K562 (cell line): ENCODE measurements at regions not wholly inside any gene's neighbourhood (a gene's known extent, or its start where the extent isn't known, plus 50 kb on each side); places are given as distances from the start of the nearest gene placed in this dataset.

ENCODE experiments used
- ATF6 ChIP-seq: sonication (generic); formaldehyde crosslinking; IDR thresholded peaks from 2 replicates; pipeline ENCODE4 v1.4.0; 2020; ENCODE audit warnings: mild to moderate bottlenecking, missing genetic modification reagents
- CHD2 ChIP-seq: IDR thresholded peaks from 2 replicates; pipeline ENCODE4 v1.6.1; 2011; ENCODE audit warnings: low read depth, low read length
- MGA ChIP-seq: fragments of 450-650 bp; IDR thresholded peaks from 2 replicates; pipeline ENCODE4 v1.6.1; 2016; ENCODE audit warnings: mild to moderate bottlenecking, moderate library complexity
- MYC ChIP-seq, 2 experiments: fragments of 250-450 bp in 1 of 2; sonication (Bioruptor Pico) in 1 of 2; IDR thresholded peaks; 2 replicates each; pipeline versions ENCODE4 v1.5.1 to v1.6.1; 2012 to 2021; ENCODE audit warnings: low read depth in 2 of 2, borderline replicate concordance in 1 of 2, improper control_type of control experiment in 1 of 2, low read length in 1 of 2, mild to moderate bottlenecking in 1 of 2, moderate library complexity in 1 of 2
- ZNF316 ChIP-seq: fragments of 450-650 bp; IDR thresholded peaks from 2 replicates; pipeline ENCODE4 v1.6.1; 2016
- ZNF57 ChIP-seq: fragments of 450-650 bp; formaldehyde crosslinking; IDR thresholded peaks from 2 replicates; pipeline ENCODE4 v1.4.0; 2020; ENCODE audit warnings: mild to moderate bottlenecking, moderate library complexity

- TF ChIP-seq MGA = no peak
- no peak for TF ChIP-seq ZNF316
- no peak for TF ChIP-seq ZNF57 (CRISPR knock-in tag)
- no peak for TF ChIP-seq MYC (IDR thresholded peaks at IDR 0.05; ENCODE audit: low read depth, low read length)
- no peak for TF ChIP-seq MYC (CRISPR knock-in tag; IDR thresholded peaks at IDR 0.05; ENCODE audit: borderline replicate concordance, low read depth)
- TF ChIP-seq ATF6 (CRISPR knock-in tag) = no peak
- no peak for TF ChIP-seq CHD2
Observed at GRCh38 chr1:29991815-29992214, 731.6 kb downstream of the MATN1 start (continued).
